GM20000 (cell line): ENCODE measurements at regions not wholly inside any gene's neighbourhood (a gene's known extent, or its start where the extent isn't known, plus 50 kb on each side); places are given as distances from the start of the nearest gene placed in this dataset.

Experiments used
- DNase-seq: peaks from one replicate; pipeline ENCODE4 v3.0.0; 2012; ENCODE audit warnings: low spot score
- CTCF ChIP-seq: IDR thresholded peaks from 2 replicates; pipeline ENCODE4 v1.5.1; 2012; ENCODE audit warnings: mild to moderate bottlenecking, control low read depth; ENCODE audit errors: extremely low read depth, missing control alignments

DNA sequence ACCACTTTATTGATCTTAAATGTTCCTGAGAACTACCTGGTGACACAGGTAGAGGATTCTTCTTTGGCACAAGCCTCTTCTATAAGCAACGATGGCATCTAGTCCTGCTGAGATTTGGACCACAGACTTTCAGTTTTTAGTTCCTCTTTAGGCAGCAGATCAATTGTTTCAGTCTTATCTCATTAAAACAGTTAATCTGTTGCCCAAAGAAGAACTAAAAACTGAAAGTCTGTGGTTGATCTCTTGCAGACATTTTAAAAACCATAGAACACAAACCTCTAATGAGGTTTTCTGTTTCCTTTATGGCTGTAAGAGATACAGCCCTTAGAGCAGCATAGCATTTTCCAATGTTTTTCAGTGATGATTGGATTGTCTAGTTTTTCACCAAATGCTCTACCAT lies 480.9 kb downstream of the MTRR start:
- TF ChIP-seq CTCF = no peak
- DNase-seq = peak; percentile 8

GRCh38 chr5:8350644-8351339 lies 481.8 kb downstream of the MTRR start:
- DNase-seq = no peak

GRCh38 chr5:8355981-8356380 lies 487.0 kb downstream of the MTRR start:
- TF ChIP-seq CTCF = no peak
- no peak for DNase-seq

More at GRCh38 chr5:8350644-8351339, 481.8 kb downstream of the MTRR start:
- TF ChIP-seq CTCF = no peak

GRCh38 chr5:8360012-8360411 lies 491.1 kb downstream of the MTRR start:
- no peak for TF ChIP-seq CTCF
- no peak for DNase-seq

DNA sequence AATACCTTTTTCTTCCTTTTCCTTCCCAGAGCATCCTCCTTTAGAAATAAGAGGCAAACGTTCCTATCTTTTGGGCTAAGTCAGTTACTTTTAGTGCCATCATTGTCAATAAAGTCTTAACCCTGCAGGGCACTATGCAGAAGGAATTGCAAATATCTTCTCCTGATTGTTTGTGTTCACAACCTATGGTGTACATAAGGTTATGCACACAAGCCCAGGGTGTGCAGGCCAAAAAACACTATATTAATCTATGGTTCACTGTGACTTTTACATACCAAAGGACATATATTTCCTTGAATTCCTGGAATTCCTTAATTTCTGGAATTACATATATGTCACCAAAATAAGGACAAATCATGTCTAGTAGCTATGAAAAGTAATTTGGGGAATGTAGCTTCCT lies 493.5 kb downstream of the MTRR start:
- no peak for TF ChIP-seq CTCF
- no peak for DNase-seq

- DNase-seq = no peak
Observed at GRCh38 chr5:8363138-8363537, 494.2 kb downstream of the MTRR start.

GRCh38 chr5:8366266-8366665 lies 497.3 kb downstream of the MTRR start:
- no peak for DNase-seq
- TF ChIP-seq CTCF = no peak

More at GRCh38 chr5:8363138-8363537, 494.2 kb downstream of the MTRR start:
- no peak for TF ChIP-seq CTCF
